ENCODE measurements at regions not wholly inside any gene's neighbourhood (a gene's known extent, or its start where the extent isn't known, plus 50 kb on each side); places are given as distances from the start of the nearest gene placed in this dataset.

GRCh38 chr14:38724621-38725020 lies 378.4 kb downstream of the SEC23A start:
- TF ChIP-seq POLR2AphosphoS5 (IDR thresholded peaks at IDR 0.05) (no peak), POLR2A (IDR thresholded peaks at IDR 0.05) (no peak), CTCF (IDR thresholded peaks at IDR 0.05) (no peak), EP300 (IDR thresholded peaks at IDR 0.05) (no peak)

All from stomach (tissue), 4 donors.